ENCODE measurements at regions not wholly inside any gene's neighbourhood (a gene's known extent, or its start where the extent isn't known, plus 50 kb on each side); places are given as distances from the start of the nearest gene placed in this dataset.
"Not testable (repeated sequence)": the region's sequence is repeated elsewhere in the genome, so short reads cannot be mapped to it uniquely, and the experiment has no call there.

GRCh38 chr12:131547555-131547954, 163.3 kb upstream of the SFSWAP start:
- no peak for DNase-seq (ENCODE audit: low read depth in 2 of 2)

GRCh38 chr12:131550121-131550520, 160.8 kb upstream of the SFSWAP start:
- no peak for DNase-seq (ENCODE audit: low read depth in 2 of 2)

- no peak for DNase-seq (ENCODE audit: low read depth in 2 of 2)
Measured at GRCh38 chr12:131551675-131552491, 159.0 kb upstream of the SFSWAP start.

- no peak for DNase-seq (ENCODE audit: low read depth in 2 of 2)
Measured at GRCh38 chr12:131552492-131552863, 158.4 kb upstream of the SFSWAP start.

- no peak for DNase-seq (ENCODE audit: low read depth in 2 of 2)
Measured at GRCh38 chr12:131553096-131553777, 157.7 kb upstream of the SFSWAP start.

- no peak for DNase-seq (ENCODE audit: low read depth in 2 of 2)
Measured at GRCh38 chr12:131555197-131555846, 155.6 kb upstream of the SFSWAP start.

GRCh38 chr12:131555866-131556265, 155.0 kb upstream of the SFSWAP start:
- DNase-seq (ENCODE audit: low read depth in 2 of 2) = no peak

- no peak for DNase-seq (ENCODE audit: low read depth in 2 of 2)
Measured at GRCh38 chr12:131557078-131557709, 153.7 kb upstream of the SFSWAP start.

- no peak for DNase-seq (ENCODE audit: low read depth in 2 of 2)
Measured at GRCh38 chr12:131559517-131560516, 151.1 kb upstream of the SFSWAP start.

- no peak for DNase-seq (ENCODE audit: low read depth in 2 of 2)
Measured at GRCh38 chr12:131561051-131561450, 149.8 kb upstream of the SFSWAP start.

- DNase-seq (ENCODE audit: low read depth in 2 of 2) = no peak
Measured at GRCh38 chr12:131561891-131562684, 148.8 kb upstream of the SFSWAP start.

GRCh38 chr12:131564138-131564727, 146.7 kb upstream of the SFSWAP start:
- not testable (repeated sequence) for DNase-seq (ENCODE audit: low read depth in 2 of 2)

- DNase-seq (ENCODE audit: low read depth in 2 of 2) = no peak
Measured at GRCh38 chr12:131564845-131565244, 146.0 kb upstream of the SFSWAP start.

GRCh38 chr12:131565267-131566015, 145.4 kb upstream of the SFSWAP start:
- no peak for DNase-seq (ENCODE audit: low read depth in 2 of 2)

- DNase-seq (ENCODE audit: low read depth in 2 of 2) = no peak
Measured at GRCh38 chr12:131568336-131568735, 142.6 kb upstream of the SFSWAP start.

GRCh38 chr12:131570596-131570995, 140.3 kb upstream of the SFSWAP start:
- DNase-seq (ENCODE audit: low read depth in 2 of 2) = no peak

GRCh38 chr12:131571827-131572226, 139.1 kb upstream of the SFSWAP start:
- DNase-seq (ENCODE audit: low read depth in 2 of 2) = no peak

- no peak for DNase-seq (ENCODE audit: low read depth in 2 of 2)
Measured at GRCh38 chr12:131572626-131573025, 138.3 kb upstream of the SFSWAP start.
